ENCODE measurements at regions not wholly inside any gene's neighbourhood (a gene's known extent, or its start where the extent isn't known, plus 50 kb on each side); places are given as distances from the start of the nearest gene placed in this dataset.
"Not testable (repeated sequence)": the region's sequence is repeated elsewhere in the genome, so short reads cannot be mapped to it uniquely, and the experiment has no call there.

- H3K27ac ChIP-seq (ENCODE audit: low read depth, low read length): no peak overlapping the region
- no peak overlapping the region for H2AFZ ChIP-seq (ENCODE audit: low read length, unreplicated experiment)
- no peaks in the 10 kb centered on the region for H3K36me3 ChIP-seq (ENCODE audit: insufficient read depth, low read length)
- H3K4me1 ChIP-seq (ENCODE audit: control insufficient read depth, insufficient read depth, low read length, unreplicated experiment): peaks cover 7% of the 10 kb centered on the region
- no peaks in the 10 kb centered on the region for H3K27me3 ChIP-seq (ENCODE audit: insufficient read depth, low read length)
- no peaks in the 10 kb centered on the region for H3K79me2 ChIP-seq (ENCODE audit: control insufficient read depth, insufficient read depth, low read length, unreplicated experiment)
- no peak overlapping the region for H3K4me3 ChIP-seq (ENCODE audit: low read depth, low read length)
Measured at GRCh38 chr2:18268400-18268799, 292.1 kb downstream of the RDH14 start.

GRCh38 chr2:18267501-18267900 lies 293.0 kb downstream of the RDH14 start:
- H3K27ac ChIP-seq (ENCODE audit: low read depth, low read length): no peak overlapping the region
- H3K4me3 ChIP-seq (ENCODE audit: low read depth, low read length): no peak overlapping the region
- no peak overlapping the region for H2AFZ ChIP-seq (ENCODE audit: low read length, unreplicated experiment)
- H3K27me3 ChIP-seq (ENCODE audit: insufficient read depth, low read length): no peaks in the 10 kb centered on the region
- peaks cover 7% of the 10 kb centered on the region for H3K4me1 ChIP-seq (ENCODE audit: control insufficient read depth, insufficient read depth, low read length, unreplicated experiment)
- H3K79me2 ChIP-seq (ENCODE audit: control insufficient read depth, insufficient read depth, low read length, unreplicated experiment): no peaks in the 10 kb centered on the region
- H3K36me3 ChIP-seq (ENCODE audit: insufficient read depth, low read length): no peaks in the 10 kb centered on the region

- not testable (repeated sequence) for H3K4me3 ChIP-seq (ENCODE audit: low read depth, low read length); H3K27me3 ChIP-seq (ENCODE audit: insufficient read depth, low read length); H3K4me1 ChIP-seq (ENCODE audit: control insufficient read depth, insufficient read depth, low read length, unreplicated experiment); H3K36me3 ChIP-seq (ENCODE audit: insufficient read depth, low read length); H3K27ac ChIP-seq (ENCODE audit: low read depth, low read length); H3K79me2 ChIP-seq (ENCODE audit: control insufficient read depth, insufficient read depth, low read length, unreplicated experiment); H2AFZ ChIP-seq (ENCODE audit: low read length, unreplicated experiment)
Measured at GRCh38 chr2:18266699-18267098, 293.8 kb downstream of the RDH14 start.

- Histone ChIP-seq H3K27ac (ENCODE audit: low read depth, low read length) (no peak overlapping the region), H3K27me3 (ENCODE audit: insufficient read depth, low read length) (no peaks in the 10 kb centered on the region), H3K4me1 (ENCODE audit: control insufficient read depth, insufficient read depth, low read length, unreplicated experiment) (peaks cover 7% of the 10 kb centered on the region), H2AFZ (ENCODE audit: low read length, unreplicated experiment) (no peak overlapping the region), H3K4me3 (ENCODE audit: low read depth, low read length) (no peak overlapping the region), H3K79me2 (ENCODE audit: control insufficient read depth, insufficient read depth, low read length, unreplicated experiment) (no peaks in the 10 kb centered on the region), H3K36me3 (ENCODE audit: insufficient read depth, low read length) (no peaks in the 10 kb centered on the region)
Measured at GRCh38 chr2:18265614-18266586, 294.6 kb downstream of the RDH14 start.

- no peaks in the 10 kb centered on the region for H3K27me3 ChIP-seq (ENCODE audit: insufficient read depth, low read length)
- no peak overlapping the region for H3K27ac ChIP-seq (ENCODE audit: low read depth, low read length)
- H2AFZ ChIP-seq (ENCODE audit: low read length, unreplicated experiment): no peak overlapping the region
- no peaks in the 10 kb centered on the region for H3K4me1 ChIP-seq (ENCODE audit: control insufficient read depth, insufficient read depth, low read length, unreplicated experiment)
- no peaks in the 10 kb centered on the region for H3K79me2 ChIP-seq (ENCODE audit: control insufficient read depth, insufficient read depth, low read length, unreplicated experiment)
- no peaks in the 10 kb centered on the region for H3K36me3 ChIP-seq (ENCODE audit: insufficient read depth, low read length)
- H3K4me3 ChIP-seq (ENCODE audit: low read depth, low read length): no peak overlapping the region
Measured at GRCh38 chr2:18262601-18263000, 297.9 kb downstream of the RDH14 start.

GRCh38 chr2:18253686-18254197 lies 306.7 kb downstream of the RDH14 start:
- Histone ChIP-seq H2AFZ (ENCODE audit: low read length, unreplicated experiment) (no peak overlapping the region), H3K79me2 (ENCODE audit: control insufficient read depth, insufficient read depth, low read length, unreplicated experiment) (no peaks in the 10 kb centered on the region), H3K4me3 (ENCODE audit: low read depth, low read length) (no peak overlapping the region), H3K4me1 (ENCODE audit: control insufficient read depth, insufficient read depth, low read length, unreplicated experiment) (no peaks in the 10 kb centered on the region), H3K27me3 (ENCODE audit: insufficient read depth, low read length) (no peaks in the 10 kb centered on the region), H3K36me3 (ENCODE audit: insufficient read depth, low read length) (no peaks in the 10 kb centered on the region), H3K27ac (ENCODE audit: low read depth, low read length) (no peak overlapping the region)

GRCh38 chr2:18251486-18251885 lies 309.0 kb downstream of the RDH14 start:
- Histone ChIP-seq H3K4me3 (ENCODE audit: low read depth, low read length) (no peak overlapping the region), H3K36me3 (ENCODE audit: insufficient read depth, low read length) (no peaks in the 10 kb centered on the region), H3K79me2 (ENCODE audit: control insufficient read depth, insufficient read depth, low read length, unreplicated experiment) (no peaks in the 10 kb centered on the region), H2AFZ (ENCODE audit: low read length, unreplicated experiment) (no peak overlapping the region), H3K27me3 (ENCODE audit: insufficient read depth, low read length) (no peaks in the 10 kb centered on the region), H3K4me1 (ENCODE audit: control insufficient read depth, insufficient read depth, low read length, unreplicated experiment) (no peaks in the 10 kb centered on the region), H3K27ac (ENCODE audit: low read depth, low read length) (no peak overlapping the region)

- H2AFZ ChIP-seq (ENCODE audit: low read length, unreplicated experiment): no peak overlapping the region
- no peaks in the 10 kb centered on the region for H3K27me3 ChIP-seq (ENCODE audit: insufficient read depth, low read length)
- H3K79me2 ChIP-seq (ENCODE audit: control insufficient read depth, insufficient read depth, low read length, unreplicated experiment): no peaks in the 10 kb centered on the region
- no peak overlapping the region for H3K27ac ChIP-seq (ENCODE audit: low read depth, low read length)
- H3K4me1 ChIP-seq (ENCODE audit: control insufficient read depth, insufficient read depth, low read length, unreplicated experiment): no peaks in the 10 kb centered on the region
- no peaks in the 10 kb centered on the region for H3K36me3 ChIP-seq (ENCODE audit: insufficient read depth, low read length)
- no peak overlapping the region for H3K4me3 ChIP-seq (ENCODE audit: low read depth, low read length)
Measured at GRCh38 chr2:18247282-18248110, 313.0 kb downstream of the RDH14 start.

GRCh38 chr2:18245375-18245774 lies 315.1 kb downstream of the RDH14 start:
- H3K27me3 ChIP-seq (ENCODE audit: insufficient read depth, low read length): no peaks in the 10 kb centered on the region
- H3K36me3 ChIP-seq (ENCODE audit: insufficient read depth, low read length): no peaks in the 10 kb centered on the region
- no peak overlapping the region for H3K4me3 ChIP-seq (ENCODE audit: low read depth, low read length)
- H2AFZ ChIP-seq (ENCODE audit: low read length, unreplicated experiment): no peak overlapping the region
- H3K79me2 ChIP-seq (ENCODE audit: control insufficient read depth, insufficient read depth, low read length, unreplicated experiment): no peaks in the 10 kb centered on the region
- H3K27ac ChIP-seq (ENCODE audit: low read depth, low read length): no peak overlapping the region
- H3K4me1 ChIP-seq (ENCODE audit: control insufficient read depth, insufficient read depth, low read length, unreplicated experiment): no peaks in the 10 kb centered on the region

GRCh38 chr2:18244845-18245244 lies 315.6 kb downstream of the RDH14 start:
- Histone ChIP-seq H3K27ac (ENCODE audit: low read depth, low read length) (no peak overlapping the region), H3K79me2 (ENCODE audit: control insufficient read depth, insufficient read depth, low read length, unreplicated experiment) (no peaks in the 10 kb centered on the region), H3K4me1 (ENCODE audit: control insufficient read depth, insufficient read depth, low read length, unreplicated experiment) (no peaks in the 10 kb centered on the region), H3K4me3 (ENCODE audit: low read depth, low read length) (no peak overlapping the region), H2AFZ (ENCODE audit: low read length, unreplicated experiment) (no peak overlapping the region), H3K27me3 (ENCODE audit: insufficient read depth, low read length) (no peaks in the 10 kb centered on the region), H3K36me3 (ENCODE audit: insufficient read depth, low read length) (no peaks in the 10 kb centered on the region)
